Activated CD8-positive, alpha-beta T cell treated with anti-CD3 and anti-CD28 coated beads for 36 hours (primary cell): ENCODE measurements at regions not wholly inside any gene's neighbourhood (a gene's known extent, or its start where the extent isn't known, plus 50 kb on each side); places are given as distances from the start of the nearest gene placed in this dataset.

ENCODE experiments used
- ATAC-seq: fragments of 200-7000 bp; cut with Tn5 transposase; one replicate; pipeline ENCODE4 v1.10.0; 2021; ENCODE audit warnings: mild to moderate bottlenecking, moderate library complexity
- CTCF ChIA-PET: fragments of 350-600 bp; sonication (Branson Sonifier 250); formaldehyde crosslinking; loops from one replicate; lab custom pipeline; 2021; ENCODE audit warnings: antibody characterized with exemption; lab: Charles Lee
- POLR2A ChIA-PET: fragments of 350-600 bp; sonication (Branson Sonifier 250); formaldehyde crosslinking; loops from one replicate; lab custom pipeline; 2021; ENCODE audit warnings: antibody characterized with exemption; lab: Charles Lee
- DNase-seq: peaks from one replicate; pipeline ENCODE4 v3.0.0-alpha.2; 2020
- H3K27ac Mint-ChIP-seq: one replicate; pipeline ENCODE4 v1.8.0; 2021; ENCODE audit warnings: mild to moderate bottlenecking, mixed read lengths
- H3K27me3 Mint-ChIP-seq: one replicate; pipeline ENCODE4 v1.8.0; 2021; ENCODE audit warnings: mixed read lengths
- H3K36me3 Mint-ChIP-seq: one replicate; pipeline ENCODE4 v1.8.0; 2021; ENCODE audit warnings: low read depth, mixed read lengths
- H3K4me1 Mint-ChIP-seq: one replicate; pipeline ENCODE4 v1.8.0; 2021; ENCODE audit warnings: low read depth, mixed read lengths
- H3K4me3 Mint-ChIP-seq: one replicate; pipeline ENCODE4 v1.8.0; 2021; ENCODE audit warnings: mild to moderate bottlenecking, moderate library complexity, mixed read lengths
- H3K9me3 Mint-ChIP-seq: one replicate; pipeline ENCODE4 v1.8.0; 2021; ENCODE audit warnings: mixed read lengths
- intact Hi-C: fragments of 100-400 bp; cut with micrococcal nuclease; formaldehyde crosslinking; loops from one replicate; pipeline ENCODE4 v1.10.0; 2022
- TF ChIP-seq, protein P1 (sequence below): fragments of 200-600 bp; IDR thresholded peaks from one replicate; pipeline ENCODE4 v1.8.0; 2022; ENCODE audit warnings: antibody characterized with exemption, mild to moderate bottlenecking

GRCh38 chr7:13593854-13594253, 395.6 kb downstream of the ETV1 start:
- H3K36me3 Mint-ChIP-seq: no peaks in the 10 kb centered on the region
- H3K27ac Mint-ChIP-seq: no peak overlapping the region
- ChIA-PET CTCF (no interaction called here), POLR2A (no interaction called here)
- H3K4me3 Mint-ChIP-seq: no peak overlapping the region
- no peaks in the 10 kb centered on the region for H3K4me1 Mint-ChIP-seq
- H3K9me3 Mint-ChIP-seq: no peaks in the 10 kb centered on the region
- H3K27me3 Mint-ChIP-seq: no peaks in the 10 kb centered on the region
- ATAC-seq (no peak), DNase-seq (no peak)
- TF ChIP-seq, protein P1, sequence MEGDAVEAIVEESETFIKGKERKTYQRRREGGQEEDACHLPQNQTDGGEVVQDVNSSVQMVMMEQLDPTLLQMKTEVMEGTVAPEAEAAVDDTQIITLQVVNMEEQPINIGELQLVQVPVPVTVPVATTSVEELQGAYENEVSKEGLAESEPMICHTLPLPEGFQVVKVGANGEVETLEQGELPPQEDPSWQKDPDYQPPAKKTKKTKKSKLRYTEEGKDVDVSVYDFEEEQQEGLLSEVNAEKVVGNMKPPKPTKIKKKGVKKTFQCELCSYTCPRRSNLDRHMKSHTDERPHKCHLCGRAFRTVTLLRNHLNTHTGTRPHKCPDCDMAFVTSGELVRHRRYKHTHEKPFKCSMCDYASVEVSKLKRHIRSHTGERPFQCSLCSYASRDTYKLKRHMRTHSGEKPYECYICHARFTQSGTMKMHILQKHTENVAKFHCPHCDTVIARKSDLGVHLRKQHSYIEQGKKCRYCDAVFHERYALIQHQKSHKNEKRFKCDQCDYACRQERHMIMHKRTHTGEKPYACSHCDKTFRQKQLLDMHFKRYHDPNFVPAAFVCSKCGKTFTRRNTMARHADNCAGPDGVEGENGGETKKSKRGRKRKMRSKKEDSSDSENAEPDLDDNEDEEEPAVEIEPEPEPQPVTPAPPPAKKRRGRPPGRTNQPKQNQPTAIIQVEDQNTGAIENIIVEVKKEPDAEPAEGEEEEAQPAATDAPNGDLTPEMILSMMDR: no peak
- intact Hi-C loops: no loop called here

DNA sequence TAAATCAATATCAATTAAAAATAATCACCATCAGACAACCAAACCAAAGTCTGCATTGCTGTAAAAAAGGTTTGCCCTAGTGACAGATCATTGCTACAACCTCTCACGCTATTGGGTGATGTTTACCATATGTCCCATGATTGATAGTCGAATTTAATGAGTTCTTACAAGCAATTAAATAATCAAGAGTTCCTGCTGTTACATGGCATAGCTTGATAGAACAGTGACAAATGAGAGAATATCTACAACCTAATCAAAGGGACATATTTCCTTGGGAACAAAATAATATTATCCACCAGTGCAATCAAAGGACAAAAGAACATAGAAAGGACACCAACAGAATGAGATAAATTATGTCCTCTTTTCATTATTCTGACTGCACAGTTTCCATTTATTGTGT, 387.4 kb downstream of the ETV1 start:
- TF ChIP-seq, protein P1: no peak
- ATAC-seq (no peak), DNase-seq (no peak)
- CTCF ChIA-PET: no interaction called here
- no peak overlapping the region for H3K27ac Mint-ChIP-seq
- no peaks in the 10 kb centered on the region for H3K4me1 Mint-ChIP-seq
- H3K36me3 Mint-ChIP-seq: no peaks in the 10 kb centered on the region
- no peak overlapping the region for H3K4me3 Mint-ChIP-seq
- POLR2A ChIA-PET: no interaction called here
- no peaks in the 10 kb centered on the region for H3K9me3 Mint-ChIP-seq
- no peaks in the 10 kb centered on the region for H3K27me3 Mint-ChIP-seq
- intact Hi-C loops: no loop called here

GRCh38 chr7:13603016-13603415, 386.4 kb downstream of the ETV1 start:
- ChIA-PET POLR2A (no interaction called here), CTCF (no interaction called here)
- H3K36me3 Mint-ChIP-seq: no peaks in the 10 kb centered on the region
- H3K27ac Mint-ChIP-seq: no peak overlapping the region
- TF ChIP-seq, protein P1: no peak
- no peaks in the 10 kb centered on the region for H3K27me3 Mint-ChIP-seq
- DNase-seq (no peak), ATAC-seq (no peak)
- no peaks in the 10 kb centered on the region for H3K4me1 Mint-ChIP-seq
- H3K9me3 Mint-ChIP-seq: peaks cover 3% of the 10 kb centered on the region
- intact Hi-C loops: no loop called here
- H3K4me3 Mint-ChIP-seq: no peak overlapping the region

GRCh38 chr7:13603661-13604060, 385.8 kb downstream of the ETV1 start:
- intact Hi-C loops: no loop called here
- ChIA-PET CTCF (no interaction called here), POLR2A (no interaction called here)
- H3K4me3 Mint-ChIP-seq: no peak overlapping the region
- DNase-seq (no peak), ATAC-seq (no peak)
- no peak overlapping the region for H3K27ac Mint-ChIP-seq
- H3K36me3 Mint-ChIP-seq: no peaks in the 10 kb centered on the region
- TF ChIP-seq, protein P1: no peak
- peaks cover 7% of the 10 kb centered on the region for H3K9me3 Mint-ChIP-seq
- H3K4me1 Mint-ChIP-seq: no peaks in the 10 kb centered on the region
- no peaks in the 10 kb centered on the region for H3K27me3 Mint-ChIP-seq

DNA sequence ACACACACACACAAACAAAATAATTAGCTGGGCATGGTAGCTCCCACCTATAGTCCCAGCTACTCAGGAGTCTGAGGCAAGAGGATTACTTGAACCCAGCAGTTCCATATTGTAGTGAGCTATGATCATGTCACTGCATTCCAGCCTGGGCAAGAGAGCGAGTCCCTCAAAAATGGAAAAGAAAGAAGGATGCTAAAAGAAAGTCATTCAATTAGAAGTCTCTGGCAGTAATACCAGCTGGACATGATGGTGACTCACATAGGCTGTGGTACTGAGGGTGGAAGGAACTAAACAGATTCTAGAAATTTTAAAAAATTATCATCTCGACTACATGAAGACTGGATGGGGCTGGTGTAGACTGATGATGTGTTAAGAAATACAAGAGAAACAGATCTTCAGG, 385.3 kb downstream of the ETV1 start:
- H3K36me3 Mint-ChIP-seq: no peaks in the 10 kb centered on the region

More for the DNA sequence above, 385.3 kb downstream of the ETV1 start:
- intact Hi-C loops: no loop called here
- TF ChIP-seq, protein P1: no peak
- peaks cover 7% of the 10 kb centered on the region for H3K9me3 Mint-ChIP-seq
- no peak for ATAC-seq
- no peak overlapping the region for H3K4me3 Mint-ChIP-seq
- H3K27me3 Mint-ChIP-seq: no peaks in the 10 kb centered on the region
- ChIA-PET POLR2A (no interaction called here), CTCF (no interaction called here)
- no peaks in the 10 kb centered on the region for H3K4me1 Mint-ChIP-seq
- no peak overlapping the region for H3K27ac Mint-ChIP-seq
- no peak for DNase-seq
